HFFc6 (cell line): ENCODE measurements at regions not wholly inside any gene's neighbourhood (a gene's known extent, or its start where the extent isn't known, plus 50 kb on each side); places are given as distances from the start of the nearest gene placed in this dataset.

Source experiments
- DNase-seq: peaks from one replicate; pipeline ENCODE4 v3.0.0-alpha.2; 2018
- H3K27ac Mint-ChIP-seq: 2 replicates; pipeline ENCODE4 v1.8.0; 2020; ENCODE audit warnings: mild to moderate bottlenecking, mixed read lengths
- H3K27me3 Mint-ChIP-seq: 2 replicates; pipeline ENCODE4 v1.8.0; 2021; ENCODE audit warnings: mild to moderate bottlenecking, moderate library complexity, mixed read lengths; ENCODE audit not compliant: insufficient read depth
- H3K36me3 Mint-ChIP-seq: 2 replicates; pipeline ENCODE4 v1.8.0; 2021; ENCODE audit warnings: low read depth, mixed read lengths
- H3K4me1 Mint-ChIP-seq: 2 replicates; pipeline ENCODE4 v1.8.0; 2020; ENCODE audit warnings: low read depth, mixed read lengths
- H3K4me3 Mint-ChIP-seq: 2 replicates; pipeline ENCODE4 v1.8.0; 2020; ENCODE audit warnings: mild to moderate bottlenecking, moderate library complexity, mixed read lengths
- H3K9me3 Mint-ChIP-seq: 2 replicates; pipeline ENCODE4 v1.8.0; 2020; ENCODE audit warnings: mild to moderate bottlenecking, mixed read lengths
- TF ChIP-seq, protein P1 (sequence below): fragments of 200-600 bp; sonication (generic); IDR thresholded peaks from 2 replicates; pipeline ENCODE4 v1.5.0; 2021; ENCODE audit warnings: antibody characterized with exemption, mild to moderate bottlenecking

DNA sequence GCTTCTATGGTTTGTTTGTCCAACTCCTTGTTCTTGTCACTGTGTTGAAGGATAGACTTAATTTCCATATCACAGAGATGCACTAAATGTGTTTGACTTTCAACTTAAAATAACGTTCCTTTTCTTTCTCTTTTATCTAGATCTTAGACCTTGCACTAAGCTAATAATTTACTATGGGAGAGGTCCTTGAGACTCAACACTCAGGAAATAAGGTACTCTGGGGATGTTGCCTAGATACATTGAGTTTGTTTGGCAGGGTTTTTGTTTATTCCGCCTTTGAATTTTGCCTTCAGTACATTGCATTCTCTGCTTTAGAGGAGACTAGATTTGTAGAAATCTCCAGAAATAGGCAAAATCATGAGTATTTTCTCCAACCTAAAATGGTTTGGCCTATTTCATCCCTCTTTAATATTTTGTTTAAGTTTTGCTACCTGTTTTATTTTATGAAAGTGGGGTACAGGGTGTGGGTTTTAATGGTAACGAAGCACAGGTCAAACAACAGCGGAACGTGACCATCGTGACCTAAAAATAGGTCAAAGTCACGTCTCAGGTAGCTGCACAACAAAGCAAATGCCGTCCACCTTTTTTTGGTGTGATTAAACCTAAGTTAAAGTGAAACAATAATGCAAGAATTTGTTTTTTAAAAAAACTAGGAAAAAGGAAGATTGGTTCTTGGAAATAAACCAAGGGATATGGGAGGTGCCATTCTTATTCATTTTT, 115.3 kb upstream of the CPSF6 start:
- H3K4me3 Mint-ChIP-seq, result no peak overlapping the region

DNA sequence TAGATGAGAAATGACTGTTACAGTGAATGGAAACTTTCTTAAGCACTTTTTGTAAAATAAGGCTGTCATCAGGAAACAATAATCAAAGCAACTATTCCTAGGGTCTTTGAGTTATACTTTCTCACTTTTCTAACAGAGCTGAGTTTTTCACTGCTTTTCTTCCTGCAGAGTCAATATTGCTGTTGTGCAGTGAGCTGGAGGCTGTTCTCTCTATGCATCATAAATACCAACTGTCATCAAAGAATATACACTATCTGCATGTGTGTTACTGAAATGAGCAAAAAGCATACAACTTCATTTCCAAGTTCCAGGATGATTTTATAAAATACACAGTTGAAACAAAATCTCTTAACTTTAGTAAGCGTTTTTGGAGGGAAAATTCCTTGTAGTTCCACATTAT, 110.4 kb upstream of the CPSF6 start:
- H3K27ac Mint-ChIP-seq, result no peak overlapping the region
- no peaks in the 10 kb centered on the region for H3K4me1 Mint-ChIP-seq
- no peak for DNase-seq
- H3K27me3 Mint-ChIP-seq, result peaks cover 16% of the 10 kb centered on the region
- no peaks in the 10 kb centered on the region for H3K9me3 Mint-ChIP-seq
- no peak overlapping the region for H3K4me3 Mint-ChIP-seq
- H3K36me3 Mint-ChIP-seq, result no peaks in the 10 kb centered on the region
- TF ChIP-seq, protein P1, sequence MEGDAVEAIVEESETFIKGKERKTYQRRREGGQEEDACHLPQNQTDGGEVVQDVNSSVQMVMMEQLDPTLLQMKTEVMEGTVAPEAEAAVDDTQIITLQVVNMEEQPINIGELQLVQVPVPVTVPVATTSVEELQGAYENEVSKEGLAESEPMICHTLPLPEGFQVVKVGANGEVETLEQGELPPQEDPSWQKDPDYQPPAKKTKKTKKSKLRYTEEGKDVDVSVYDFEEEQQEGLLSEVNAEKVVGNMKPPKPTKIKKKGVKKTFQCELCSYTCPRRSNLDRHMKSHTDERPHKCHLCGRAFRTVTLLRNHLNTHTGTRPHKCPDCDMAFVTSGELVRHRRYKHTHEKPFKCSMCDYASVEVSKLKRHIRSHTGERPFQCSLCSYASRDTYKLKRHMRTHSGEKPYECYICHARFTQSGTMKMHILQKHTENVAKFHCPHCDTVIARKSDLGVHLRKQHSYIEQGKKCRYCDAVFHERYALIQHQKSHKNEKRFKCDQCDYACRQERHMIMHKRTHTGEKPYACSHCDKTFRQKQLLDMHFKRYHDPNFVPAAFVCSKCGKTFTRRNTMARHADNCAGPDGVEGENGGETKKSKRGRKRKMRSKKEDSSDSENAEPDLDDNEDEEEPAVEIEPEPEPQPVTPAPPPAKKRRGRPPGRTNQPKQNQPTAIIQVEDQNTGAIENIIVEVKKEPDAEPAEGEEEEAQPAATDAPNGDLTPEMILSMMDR, result no peak

More for the DNA sequence above, 115.3 kb upstream of the CPSF6 start:
- TF ChIP-seq, protein P1, result no peak
- Mint-ChIP-seq H3K27me3 (peaks cover 16% of the 10 kb centered on the region), H3K36me3 (no peaks in the 10 kb centered on the region), H3K9me3 (no peaks in the 10 kb centered on the region), H3K27ac (no peak overlapping the region), H3K4me1 (no peaks in the 10 kb centered on the region)
- no peak for DNase-seq

DNA sequence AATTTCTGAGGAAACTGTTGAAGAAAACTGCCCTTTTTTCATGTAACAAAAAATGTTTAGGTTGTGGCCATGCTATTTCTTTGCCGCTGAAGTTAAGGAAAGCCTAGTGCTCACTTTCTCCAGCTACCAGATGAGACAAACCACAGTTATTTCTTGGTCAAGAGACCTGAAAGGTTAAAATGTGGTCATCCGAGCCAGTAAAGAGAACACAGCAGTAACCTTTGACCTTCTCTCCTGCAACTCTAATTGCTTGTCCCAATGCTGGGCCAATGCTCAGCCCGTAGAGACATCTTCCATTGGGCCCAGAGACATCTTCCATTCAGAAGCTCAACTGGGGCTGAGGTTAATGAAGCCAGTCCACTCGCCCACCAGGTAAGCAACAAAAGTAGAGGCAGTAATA, 109.8 kb upstream of the CPSF6 start:
- no peak overlapping the region for H3K4me3 Mint-ChIP-seq
- no peak for DNase-seq
- no peaks in the 10 kb centered on the region for H3K36me3 Mint-ChIP-seq
- TF ChIP-seq, protein P1, result no peak
- no peak overlapping the region for H3K27ac Mint-ChIP-seq
- H3K4me1 Mint-ChIP-seq, result no peaks in the 10 kb centered on the region
- H3K27me3 Mint-ChIP-seq, result peaks cover 12% of the 10 kb centered on the region
- H3K9me3 Mint-ChIP-seq, result no peaks in the 10 kb centered on the region

DNA sequence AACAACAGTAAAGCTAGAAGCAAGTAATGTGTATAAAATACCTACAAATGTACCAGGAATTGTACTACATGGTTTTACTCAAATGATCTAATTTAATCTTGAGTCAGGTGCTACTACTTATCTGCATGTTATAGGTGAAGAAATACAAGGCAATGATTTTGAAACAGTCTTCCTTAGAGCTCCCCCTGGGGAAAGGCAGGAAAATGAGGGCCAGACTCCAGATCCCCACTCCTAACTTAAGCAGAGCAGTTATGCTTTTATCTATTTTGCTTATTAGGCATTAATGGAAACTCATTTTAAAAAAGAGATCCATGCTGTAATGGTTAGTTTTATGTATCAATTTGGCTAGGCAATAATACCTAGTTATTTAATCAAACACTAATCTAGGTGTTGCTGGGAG, 109.3 kb upstream of the CPSF6 start:
- no peak overlapping the region for H3K4me3 Mint-ChIP-seq
- H3K27me3 Mint-ChIP-seq, result peaks cover 12% of the 10 kb centered on the region
- TF ChIP-seq, protein P1, result no peak
- H3K4me1 Mint-ChIP-seq, result no peaks in the 10 kb centered on the region
- no peak overlapping the region for H3K27ac Mint-ChIP-seq
- DNase-seq, result no peak
- no peaks in the 10 kb centered on the region for H3K36me3 Mint-ChIP-seq
- no peaks in the 10 kb centered on the region for H3K9me3 Mint-ChIP-seq

DNA sequence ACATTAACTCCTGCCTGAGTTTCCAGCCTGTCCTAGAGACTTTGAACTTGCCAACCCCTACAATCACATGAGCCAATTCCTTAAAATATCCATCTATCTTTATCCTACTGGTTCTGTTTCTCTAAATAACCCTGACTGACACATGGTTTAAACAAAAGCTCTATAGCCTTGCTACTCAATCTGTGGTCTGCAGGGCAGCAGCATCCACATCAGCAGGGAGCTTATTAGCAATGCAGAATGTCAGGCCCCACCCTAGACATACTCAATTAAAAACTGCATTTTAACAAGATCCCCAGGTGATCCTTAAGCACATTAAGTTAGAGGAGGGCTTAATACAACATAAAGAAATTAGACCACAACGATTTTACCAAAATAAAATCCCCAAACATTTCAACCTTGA, 108.3 kb upstream of the CPSF6 start:
- TF ChIP-seq, protein P1, result no peak
- DNase-seq, result no peak
- H3K27me3 Mint-ChIP-seq, result peaks cover 8% of the 10 kb centered on the region
- no peaks in the 10 kb centered on the region for H3K4me1 Mint-ChIP-seq
- no peaks in the 10 kb centered on the region for H3K9me3 Mint-ChIP-seq
- H3K4me3 Mint-ChIP-seq, result no peak overlapping the region
- no peak overlapping the region for H3K27ac Mint-ChIP-seq
- H3K36me3 Mint-ChIP-seq, result no peaks in the 10 kb centered on the region
